HepG2 (cell line): ENCODE measurements at regions not wholly inside any gene's neighbourhood (a gene's known extent, or its start where the extent isn't known, plus 50 kb on each side); places are given as distances from the start of the nearest gene placed in this dataset.

Experiments
- HNRNPL ChIP-seq: fragments of 200-400 bp; formaldehyde crosslinking; IDR thresholded peaks from 2 replicates; pipeline ENCODE4 v1.6.1; 2017; ENCODE audit warnings: mild to moderate bottlenecking, low read depth, low read length
- NFIC ChIP-seq: IDR thresholded peaks from 2 replicates; pipeline ENCODE4 v1.6.1; 2012; ENCODE audit warnings: mild to moderate bottlenecking, low read length, inconsistent platforms
- RXRB ChIP-seq: IDR thresholded peaks from 2 replicates; pipeline ENCODE4 v1.6.1; 2016; ENCODE audit warnings: borderline replicate concordance, missing genetic modification reagents, missing compliant biosample characterization
- THRA ChIP-seq: sonication (generic); formaldehyde crosslinking; IDR thresholded peaks from 2 replicates; pipeline ENCODE4 v1.4.0; 2020; ENCODE audit warnings: missing genetic modification reagents, borderline replicate concordance
- USF2 ChIP-seq, 2 experiments: sonication (generic) in 1 of 2; formaldehyde crosslinking in 1 of 2; IDR thresholded peaks; 2 replicates each; pipeline versions ENCODE4 v1.5.1 to v1.6.1; 2011 to 2020; ENCODE audit warnings: borderline replicate concordance in 1 of 2, low read depth in 1 of 2, low read length in 1 of 2, mild to moderate bottlenecking in 1 of 2, missing genetic modification reagents in 1 of 2, moderate library complexity in 1 of 2
- ZEB1 ChIP-seq: IDR thresholded peaks from 2 replicates; pipeline ENCODE4 v1.6.1; 2012; ENCODE audit warnings: mild to moderate bottlenecking, low read depth, inconsistent platforms; ENCODE audit not compliant: insufficient replicate concordance
- ZNF143 ChIP-seq: sonication (generic); formaldehyde crosslinking; IDR thresholded peaks from 2 replicates; pipeline ENCODE4 v1.4.0; 2020; ENCODE audit warnings: missing genetic modification reagents
- ZNF777 ChIP-seq: sonication (generic); formaldehyde crosslinking; IDR thresholded peaks from 2 replicates; pipeline ENCODE4 v1.4.0; 2020; ENCODE audit warnings: missing genetic modification reagents
- TF ChIP-seq, protein P1 (sequence below): IDR thresholded peaks from 2 replicates; pipeline ENCODE4 v1.4.0; 2020; ENCODE audit warnings: mild to moderate bottlenecking, missing genetic modification reagents
- TF ChIP-seq, protein P2 (sequence below): sonication (generic); formaldehyde crosslinking; IDR thresholded peaks from 2 replicates; pipeline ENCODE4 v1.5.0; 2020; ENCODE audit warnings: mild to moderate bottlenecking, missing genetic modification reagents, borderline replicate concordance

DNA sequence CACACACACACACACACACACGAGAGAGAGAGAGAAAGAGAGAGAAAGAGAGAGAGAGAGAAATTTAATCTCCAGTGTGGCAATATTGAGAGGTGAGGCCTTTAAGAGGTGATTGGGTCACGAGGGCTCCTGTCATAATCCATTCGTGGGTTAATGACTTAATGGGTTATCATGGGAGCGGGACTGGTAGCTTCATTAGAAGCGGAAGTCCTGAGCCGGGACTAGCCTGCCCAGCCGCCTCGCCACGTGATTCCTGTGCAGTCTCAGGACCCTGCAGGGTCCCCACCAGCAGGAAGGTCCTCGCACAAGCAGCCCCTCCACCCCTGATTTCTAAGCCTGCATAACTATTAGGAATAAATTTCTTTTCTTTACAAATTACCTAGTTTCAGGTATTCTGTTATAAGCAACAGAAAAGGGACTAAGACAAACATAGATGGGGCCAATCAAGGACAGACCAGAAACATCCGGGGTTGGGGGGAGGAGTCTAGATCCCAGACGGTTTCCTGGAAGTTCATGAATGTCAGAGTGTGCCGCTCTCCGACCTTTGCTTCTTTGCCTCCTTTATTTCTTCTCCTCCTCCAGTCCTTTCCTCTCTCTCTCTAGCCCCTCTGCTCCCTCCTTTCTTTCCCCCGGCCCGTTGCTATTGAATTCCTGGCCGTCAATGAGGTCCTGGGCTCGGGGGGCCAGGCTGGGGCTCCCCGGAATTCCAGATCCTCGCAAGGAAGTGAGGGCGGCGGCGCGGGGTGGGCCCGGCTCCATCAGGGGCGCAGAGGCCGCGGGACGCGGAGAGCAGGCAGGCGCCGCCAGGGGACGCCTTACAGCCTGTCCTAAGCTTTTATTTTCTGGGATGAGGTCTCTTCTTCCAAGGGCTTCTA is 146.8 kb downstream of the CYP26A1 start (continued):
- TF ChIP-seq, protein P1, sequence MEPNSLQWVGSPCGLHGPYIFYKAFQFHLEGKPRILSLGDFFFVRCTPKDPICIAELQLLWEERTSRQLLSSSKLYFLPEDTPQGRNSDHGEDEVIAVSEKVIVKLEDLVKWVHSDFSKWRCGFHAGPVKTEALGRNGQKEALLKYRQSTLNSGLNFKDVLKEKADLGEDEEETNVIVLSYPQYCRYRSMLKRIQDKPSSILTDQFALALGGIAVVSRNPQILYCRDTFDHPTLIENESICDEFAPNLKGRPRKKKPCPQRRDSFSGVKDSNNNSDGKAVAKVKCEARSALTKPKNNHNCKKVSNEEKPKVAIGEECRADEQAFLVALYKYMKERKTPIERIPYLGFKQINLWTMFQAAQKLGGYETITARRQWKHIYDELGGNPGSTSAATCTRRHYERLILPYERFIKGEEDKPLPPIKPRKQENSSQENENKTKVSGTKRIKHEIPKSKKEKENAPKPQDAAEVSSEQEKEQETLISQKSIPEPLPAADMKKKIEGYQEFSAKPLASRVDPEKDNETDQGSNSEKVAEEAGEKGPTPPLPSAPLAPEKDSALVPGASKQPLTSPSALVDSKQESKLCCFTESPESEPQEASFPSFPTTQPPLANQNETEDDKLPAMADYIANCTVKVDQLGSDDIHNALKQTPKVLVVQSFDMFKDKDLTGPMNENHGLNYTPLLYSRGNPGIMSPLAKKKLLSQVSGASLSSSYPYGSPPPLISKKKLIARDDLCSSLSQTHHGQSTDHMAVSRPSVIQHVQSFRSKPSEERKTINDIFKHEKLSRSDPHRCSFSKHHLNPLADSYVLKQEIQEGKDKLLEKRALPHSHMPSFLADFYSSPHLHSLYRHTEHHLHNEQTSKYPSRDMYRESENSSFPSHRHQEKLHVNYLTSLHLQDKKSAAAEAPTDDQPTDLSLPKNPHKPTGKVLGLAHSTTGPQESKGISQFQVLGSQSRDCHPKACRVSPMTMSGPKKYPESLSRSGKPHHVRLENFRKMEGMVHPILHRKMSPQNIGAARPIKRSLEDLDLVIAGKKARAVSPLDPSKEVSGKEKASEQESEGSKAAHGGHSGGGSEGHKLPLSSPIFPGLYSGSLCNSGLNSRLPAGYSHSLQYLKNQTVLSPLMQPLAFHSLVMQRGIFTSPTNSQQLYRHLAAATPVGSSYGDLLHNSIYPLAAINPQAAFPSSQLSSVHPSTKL (CRISPR knock-in tag) = peak; percentile 30; the same call in 1 of the 2 replicates
- TF ChIP-seq USF2 (IDR thresholded peaks at IDR 0.05; ENCODE audit: low read depth, low read length) (no peak), USF2 (CRISPR knock-in tag; IDR thresholded peaks at IDR 0.05; ENCODE audit: borderline replicate concordance) (peak; percentile 30; the same call in 1 of the 2 replicates), ZNF143 (CRISPR knock-in tag) (no peak), RXRB (CRISPR knock-in tag) (peak; percentile 68), NFIC (no peak), THRA (CRISPR knock-in tag) (peak; percentile 64; the same call in 1 of the 2 replicates), ZNF777 (CRISPR knock-in tag) (no peak), HNRNPL (no peak), ZEB1 (no peak)
- TF ChIP-seq, protein P2, sequence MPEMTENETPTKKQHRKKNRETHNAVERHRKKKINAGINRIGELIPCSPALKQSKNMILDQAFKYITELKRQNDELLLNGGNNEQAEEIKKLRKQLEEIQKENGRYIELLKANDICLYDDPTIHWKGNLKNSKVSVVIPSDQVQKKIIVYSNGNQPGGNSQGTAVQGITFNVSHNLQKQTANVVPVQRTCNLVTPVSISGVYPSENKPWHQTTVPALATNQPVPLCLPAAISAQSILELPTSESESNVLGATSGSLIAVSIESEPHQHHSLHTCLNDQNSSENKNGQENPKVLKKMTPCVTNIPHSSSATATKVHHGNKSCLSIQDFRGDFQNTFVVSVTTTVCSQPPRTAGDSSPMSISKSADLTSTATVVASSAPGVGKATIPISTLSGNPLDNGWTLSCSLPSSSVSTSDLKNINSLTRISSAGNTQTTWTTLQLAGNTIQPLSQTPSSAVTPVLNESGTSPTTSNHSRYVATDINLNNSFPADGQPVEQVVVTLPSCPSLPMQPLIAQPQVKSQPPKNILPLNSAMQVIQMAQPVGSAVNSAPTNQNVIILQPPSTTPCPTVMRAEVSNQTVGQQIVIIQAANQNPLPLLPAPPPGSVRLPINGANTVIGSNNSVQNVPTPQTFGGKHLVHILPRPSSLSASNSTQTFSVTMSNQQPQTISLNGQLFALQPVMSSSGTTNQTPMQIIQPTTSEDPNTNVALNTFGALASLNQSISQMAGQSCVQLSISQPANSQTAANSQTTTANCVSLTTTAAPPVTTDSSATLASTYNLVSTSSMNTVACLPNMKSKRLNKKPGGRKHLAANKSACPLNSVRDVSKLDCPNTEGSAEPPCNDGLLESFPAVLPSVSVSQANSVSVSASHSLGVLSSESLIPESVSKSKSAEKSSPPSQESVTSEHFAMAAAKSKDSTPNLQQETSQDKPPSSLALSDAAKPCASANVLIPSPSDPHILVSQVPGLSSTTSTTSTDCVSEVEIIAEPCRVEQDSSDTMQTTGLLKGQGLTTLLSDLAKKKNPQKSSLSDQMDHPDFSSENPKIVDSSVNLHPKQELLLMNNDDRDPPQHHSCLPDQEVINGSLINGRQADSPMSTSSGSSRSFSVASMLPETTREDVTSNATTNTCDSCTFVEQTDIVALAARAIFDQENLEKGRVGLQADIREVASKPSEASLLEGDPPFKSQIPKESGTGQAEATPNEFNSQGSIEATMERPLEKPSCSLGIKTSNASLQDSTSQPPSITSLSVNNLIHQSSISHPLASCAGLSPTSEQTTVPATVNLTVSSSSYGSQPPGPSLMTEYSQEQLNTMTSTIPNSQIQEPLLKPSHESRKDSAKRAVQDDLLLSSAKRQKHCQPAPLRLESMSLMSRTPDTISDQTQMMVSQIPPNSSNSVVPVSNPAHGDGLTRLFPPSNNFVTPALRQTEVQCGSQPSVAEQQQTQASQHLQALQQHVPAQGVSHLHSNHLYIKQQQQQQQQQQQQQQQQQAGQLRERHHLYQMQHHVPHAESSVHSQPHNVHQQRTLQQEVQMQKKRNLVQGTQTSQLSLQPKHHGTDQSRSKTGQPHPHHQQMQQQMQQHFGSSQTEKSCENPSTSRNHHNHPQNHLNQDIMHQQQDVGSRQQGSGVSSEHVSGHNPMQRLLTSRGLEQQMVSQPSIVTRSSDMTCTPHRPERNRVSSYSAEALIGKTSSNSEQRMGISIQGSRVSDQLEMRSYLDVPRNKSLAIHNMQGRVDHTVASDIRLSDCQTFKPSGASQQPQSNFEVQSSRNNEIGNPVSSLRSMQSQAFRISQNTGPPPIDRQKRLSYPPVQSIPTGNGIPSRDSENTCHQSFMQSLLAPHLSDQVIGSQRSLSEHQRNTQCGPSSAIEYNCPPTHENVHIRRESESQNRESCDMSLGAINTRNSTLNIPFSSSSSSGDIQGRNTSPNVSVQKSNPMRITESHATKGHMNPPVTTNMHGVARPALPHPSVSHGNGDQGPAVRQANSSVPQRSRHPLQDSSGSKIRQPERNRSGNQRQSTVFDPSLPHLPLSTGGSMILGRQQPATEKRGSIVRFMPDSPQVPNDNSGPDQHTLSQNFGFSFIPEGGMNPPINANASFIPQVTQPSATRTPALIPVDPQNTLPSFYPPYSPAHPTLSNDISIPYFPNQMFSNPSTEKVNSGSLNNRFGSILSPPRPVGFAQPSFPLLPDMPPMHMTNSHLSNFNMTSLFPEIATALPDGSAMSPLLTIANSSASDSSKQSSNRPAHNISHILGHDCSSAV (CRISPR knock-in tag) = no peak
